HEK293 (cell line): ENCODE measurements at regions not wholly inside any gene's neighbourhood (a gene's known extent, or its start where the extent isn't known, plus 50 kb on each side); places are given as distances from the start of the nearest gene placed in this dataset.
"Not testable (repeated sequence)": the region's sequence is repeated elsewhere in the genome, so short reads cannot be mapped to it uniquely, and the experiment has no call there.

Source experiments
- CTCF ChIA-PET: fragments of 350-600 bp; formaldehyde crosslinking; extraction: SDS; loops from one replicate; lab custom pipeline; 2021; ENCODE audit warnings: antibody characterized with exemption; lab: Yijun Ruan, JAX
- POLR2A ChIA-PET: fragments of 300-600 bp; formaldehyde crosslinking; extraction: SDS; loops from one replicate; lab custom pipeline; 2020; ENCODE audit warnings: antibody characterized with exemption, inconsistent platforms; lab: Yijun Ruan, JAX
- H3K27ac ChIP-seq: fragments of 200-500 bp; sonication (Bioruptor generic); 2 replicates; pipeline ENCODE4 v1.5.1; 2014; ENCODE audit warnings: low read depth, low read length, control low read depth, inconsistent platforms; ENCODE audit errors: extremely low read depth
- H3K36me3 ChIP-seq, 2 experiments: fragments of 200-500 bp in 1 of 2; sonication (Bioruptor generic) in 1 of 2; 1 replicate in 1 of 2; 2 replicates in 1 of 2; pipeline ENCODE4 v1.5.1; 2014 to 2017; ENCODE audit warnings: inconsistent platforms in 2 of 2, low read length in 2 of 2; ENCODE audit not compliant: control insufficient read depth in 2 of 2, insufficient read depth in 1 of 2
- H3K4me1 ChIP-seq: fragments of 200-500 bp; sonication (Bioruptor generic); 2 replicates; pipeline ENCODE4 v1.5.1; 2014; ENCODE audit warnings: mild to moderate bottlenecking, low read length, inconsistent platforms; ENCODE audit not compliant: control insufficient read depth, insufficient read depth
- H3K4me3 ChIP-seq: 2 replicates; pipeline ENCODE4 v1.5.1; 2011; ENCODE audit warnings: low read depth, mild to moderate bottlenecking, control low read depth, low read length, moderate library complexity
- H3K9me3 ChIP-seq: fragments of 200-500 bp; sonication (Bioruptor generic); 2 replicates; pipeline ENCODE4 v1.5.1; 2014; ENCODE audit warnings: low read depth, low read length, inconsistent platforms; ENCODE audit not compliant: control insufficient read depth, insufficient read depth
- ELK4 ChIP-seq: IDR thresholded peaks from 2 replicates; pipeline ENCODE4 v1.6.1; 2011; ENCODE audit warnings: mild to moderate bottlenecking, low read depth, low read length, borderline replicate concordance
- HOXC10 ChIP-seq: sonication (generic); formaldehyde crosslinking; IDR thresholded peaks from 2 replicates; pipeline ENCODE4 v1.8.1; 2023; ENCODE audit warnings: mild to moderate bottlenecking, missing genetic modification reagents
- IKZF3 ChIP-seq: fragments of 450-650 bp; IDR thresholded peaks from 2 replicates; pipeline ENCODE4 v1.5.0; 2018; ENCODE audit warnings: missing biosample characterization, mild to moderate bottlenecking, missing genetic modification characterization, moderate library complexity
- OVOL3 ChIP-seq: fragments of 450-650 bp; formaldehyde crosslinking; IDR thresholded peaks from 2 replicates; pipeline ENCODE4 v1.5.1; 2016; ENCODE audit warnings: missing biosample characterization, missing genetic modification characterization
- ZBTB17 ChIP-seq: fragments of 450-650 bp; formaldehyde crosslinking; IDR thresholded peaks from 2 replicates; pipeline ENCODE4 v1.5.1; 2016; ENCODE audit warnings: missing biosample characterization, missing genetic modification characterization
- ZBTB6 ChIP-seq: fragments of 450-650 bp; formaldehyde crosslinking; IDR thresholded peaks from 2 replicates; pipeline ENCODE4 v1.5.1; 2017; ENCODE audit warnings: missing biosample characterization, missing genetic modification characterization
- ZFHX2 ChIP-seq: fragments of 450-650 bp; formaldehyde crosslinking; conservative IDR thresholded peaks from 2 replicates; pipeline ENCODE4 v1.5.1; 2016; ENCODE audit warnings: missing biosample characterization, missing genetic modification characterization
- ZIC2 ChIP-seq: fragments of 450-650 bp; formaldehyde crosslinking; IDR thresholded peaks from 2 replicates; pipeline ENCODE4 v1.5.1; 2016; ENCODE audit warnings: missing biosample characterization, missing genetic modification characterization
- ZNF23 ChIP-seq: fragments of 450-650 bp; formaldehyde crosslinking; IDR thresholded peaks from 2 replicates; pipeline ENCODE4 v1.5.1; 2016; ENCODE audit warnings: missing biosample characterization, missing genetic modification characterization, borderline replicate concordance
- ZNF24 ChIP-seq: fragments of 450-650 bp; formaldehyde crosslinking; IDR thresholded peaks from 2 replicates; pipeline ENCODE4 v1.5.1; 2016; ENCODE audit warnings: missing biosample characterization, missing genetic modification characterization
- ZNF394 ChIP-seq: fragments of 450-650 bp; formaldehyde crosslinking; IDR thresholded peaks from 2 replicates; pipeline ENCODE4 v1.5.1; 2016; ENCODE audit warnings: missing biosample characterization, missing genetic modification characterization, mild to moderate bottlenecking, moderate library complexity, borderline replicate concordance
- ZNF473 ChIP-seq: fragments of 450-650 bp; formaldehyde crosslinking; IDR thresholded peaks from 2 replicates; pipeline ENCODE4 v1.5.1; 2017; ENCODE audit warnings: missing biosample characterization, missing genetic modification characterization
- ZNF488 ChIP-seq: fragments of 450-650 bp; formaldehyde crosslinking; IDR thresholded peaks from 2 replicates; pipeline ENCODE4 v1.5.1; 2016; ENCODE audit warnings: missing biosample characterization, missing genetic modification characterization
- ZNF530 ChIP-seq: fragments of 450-650 bp; formaldehyde crosslinking; IDR thresholded peaks from 2 replicates; pipeline ENCODE4 v1.5.1; 2016; ENCODE audit warnings: low read depth, missing biosample characterization, missing genetic modification characterization
- ZNF596 ChIP-seq: fragments of 450-650 bp; IDR thresholded peaks from 2 replicates; pipeline ENCODE4 v1.5.0; 2018; ENCODE audit warnings: missing biosample characterization, mild to moderate bottlenecking, missing genetic modification characterization, moderate library complexity
- ZNF76 ChIP-seq: fragments of 450-650 bp; formaldehyde crosslinking; IDR thresholded peaks from 2 replicates; pipeline ENCODE4; 2016; ENCODE audit warnings: low read depth, missing biosample characterization, missing genetic modification characterization, borderline replicate concordance
- TF ChIP-seq, protein P1 (sequence below): fragments of 450-650 bp; formaldehyde crosslinking; IDR thresholded peaks from 2 replicates; pipeline ENCODE4 v1.5.1; 2017; ENCODE audit warnings: missing biosample characterization, mild to moderate bottlenecking, missing genetic modification characterization, moderate library complexity
- TF ChIP-seq, protein P2 (sequence below): fragments of 450-650 bp; formaldehyde crosslinking; IDR thresholded peaks from 2 replicates; pipeline ENCODE4 v1.5.1; 2016; ENCODE audit warnings: missing biosample characterization, missing genetic modification characterization

DNA sequence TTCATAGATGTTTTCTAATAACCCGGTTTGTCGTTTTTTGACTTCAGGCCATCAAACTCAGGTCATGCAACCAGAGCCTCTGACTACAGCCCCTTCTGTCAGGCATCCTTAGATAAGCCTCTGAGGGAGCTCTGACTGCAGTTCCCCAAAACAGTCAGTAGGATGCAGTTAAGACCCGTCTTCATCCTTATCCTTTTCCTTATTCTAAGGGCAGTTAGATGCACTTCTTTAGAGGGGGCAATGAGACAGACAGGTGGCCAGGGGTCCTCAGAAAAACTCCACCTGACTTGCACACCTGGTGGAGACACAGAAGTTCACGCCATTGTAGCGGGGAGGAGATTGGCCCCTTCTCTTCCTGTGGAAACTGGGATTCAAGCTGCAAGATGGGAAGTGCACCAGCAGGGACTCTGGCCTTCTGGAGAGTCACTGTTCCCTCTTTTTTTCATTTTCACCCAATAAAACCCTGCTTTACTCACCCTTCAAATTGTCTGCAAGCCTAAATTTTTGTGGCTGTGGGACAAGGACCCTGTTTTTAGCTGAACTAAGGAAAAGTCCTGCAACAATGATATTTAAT is 104.8 kb upstream of the TFPI start:
- ChIA-PET POLR2A (no interaction called here), CTCF (interaction anchor here (0.7 to 1.0 kb wide), 4 partner anchors 25 to 182 kb away, joined by 3 to 4 read pairs (median 3); no protein-coding TSS in a partner anchor)
- Histone ChIP-seq H3K27ac (no peak overlapping the region), H3K4me1 (no peaks in the 10 kb centered on the region), H3K9me3 (no peaks in the 10 kb centered on the region), H3K4me3 (no peak overlapping the region), H3K36me3 (no peaks in the 10 kb centered on the region)
- TF ChIP-seq ZNF23, result no peak

DNA sequence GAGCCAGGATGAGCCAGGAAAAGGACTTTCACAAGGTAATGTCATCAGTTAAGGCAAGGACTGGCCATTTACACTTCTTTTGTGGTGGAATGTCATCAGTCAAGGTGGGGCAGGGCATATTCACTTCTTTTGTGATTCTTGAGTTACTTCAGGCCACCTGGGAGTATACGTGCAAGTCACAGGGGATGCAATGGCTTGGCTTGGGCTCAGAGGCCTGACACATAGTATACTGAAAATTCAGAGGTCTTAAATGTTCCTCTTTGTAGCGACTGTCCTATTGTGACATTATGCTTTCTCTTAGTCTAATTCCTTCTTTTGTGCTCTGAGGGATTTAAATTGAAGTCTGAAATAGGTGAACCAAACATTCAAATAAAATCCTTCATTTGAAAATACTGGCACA is 121.8 kb upstream of the TFPI start:
- POLR2A ChIA-PET, H3K9me3 ChIP-seq, H3K36me3 ChIP-seq, CTCF ChIA-PET, H3K27ac ChIP-seq, H3K4me3 ChIP-seq, H3K4me1 ChIP-seq: not testable (repeated sequence)

- ChIA-PET POLR2A (no interaction called here), CTCF (no interaction called here)
These were observed 125.2 kb upstream of the TFPI start for GRCh38 chr2:187679454-187679853.

More at GRCh38 chr2:187679454-187679853, 125.2 kb upstream of the TFPI start:
- no peaks in the 10 kb centered on the region for H3K4me1 ChIP-seq
- no peak for TF ChIP-seq ZBTB6 (tag by site-specific recombination)
- no peak for TF ChIP-seq ELK4
- TF ChIP-seq OVOL3 (tag by site-specific recombination), result no peak
- TF ChIP-seq ZIC2 (tag by site-specific recombination), result no peak
- TF ChIP-seq ZFHX2 (tag by site-specific recombination), result no peak
- TF ChIP-seq ZNF24 (tag by site-specific recombination), result no peak
- TF ChIP-seq, protein P1, sequence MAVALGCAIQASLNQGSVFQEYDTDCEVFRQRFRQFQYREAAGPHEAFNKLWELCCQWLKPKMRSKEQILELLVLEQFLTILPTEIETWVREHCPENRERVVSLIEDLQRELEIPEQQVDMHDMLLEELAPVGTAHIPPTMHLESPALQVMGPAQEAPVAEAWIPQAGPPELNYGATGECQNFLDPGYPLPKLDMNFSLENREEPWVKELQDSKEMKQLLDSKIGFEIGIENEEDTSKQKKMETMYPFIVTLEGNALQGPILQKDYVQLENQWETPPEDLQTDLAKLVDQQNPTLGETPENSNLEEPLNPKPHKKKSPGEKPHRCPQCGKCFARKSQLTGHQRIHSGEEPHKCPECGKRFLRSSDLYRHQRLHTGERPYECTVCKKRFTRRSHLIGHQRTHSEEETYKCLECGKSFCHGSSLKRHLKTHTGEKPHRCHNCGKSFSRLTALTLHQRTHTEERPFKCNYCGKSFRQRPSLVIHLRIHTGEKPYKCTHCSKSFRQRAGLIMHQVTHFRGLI (tag by site-specific recombination), result no peak
- no peak for TF ChIP-seq ZNF76 (tag by site-specific recombination)
- TF ChIP-seq ZNF488 (tag by site-specific recombination), result no peak
- TF ChIP-seq IKZF3 (tag by site-specific recombination), result no peak
- TF ChIP-seq ZNF596, result no peak
- TF ChIP-seq, protein P2, sequence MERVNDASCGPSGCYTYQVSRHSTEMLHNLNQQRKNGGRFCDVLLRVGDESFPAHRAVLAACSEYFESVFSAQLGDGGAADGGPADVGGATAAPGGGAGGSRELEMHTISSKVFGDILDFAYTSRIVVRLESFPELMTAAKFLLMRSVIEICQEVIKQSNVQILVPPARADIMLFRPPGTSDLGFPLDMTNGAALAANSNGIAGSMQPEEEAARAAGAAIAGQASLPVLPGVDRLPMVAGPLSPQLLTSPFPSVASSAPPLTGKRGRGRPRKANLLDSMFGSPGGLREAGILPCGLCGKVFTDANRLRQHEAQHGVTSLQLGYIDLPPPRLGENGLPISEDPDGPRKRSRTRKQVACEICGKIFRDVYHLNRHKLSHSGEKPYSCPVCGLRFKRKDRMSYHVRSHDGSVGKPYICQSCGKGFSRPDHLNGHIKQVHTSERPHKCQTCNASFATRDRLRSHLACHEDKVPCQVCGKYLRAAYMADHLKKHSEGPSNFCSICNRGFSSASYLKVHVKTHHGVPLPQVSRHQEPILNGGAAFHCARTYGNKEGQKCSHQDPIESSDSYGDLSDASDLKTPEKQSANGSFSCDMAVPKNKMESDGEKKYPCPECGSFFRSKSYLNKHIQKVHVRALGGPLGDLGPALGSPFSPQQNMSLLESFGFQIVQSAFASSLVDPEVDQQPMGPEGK, result no peak
- TF ChIP-seq ZNF394 (tag by site-specific recombination), result no peak
- TF ChIP-seq ZNF473 (tag by site-specific recombination), result no peak
- TF ChIP-seq HOXC10, result no peak
- no peak for TF ChIP-seq ZBTB17 (tag by site-specific recombination)
- TF ChIP-seq ZNF530 (tag by site-specific recombination), result no peak
- TF ChIP-seq, all 188 proteins: peak for 0
- no peaks in the 10 kb centered on the region for H3K9me3 ChIP-seq
- no peaks in the 10 kb centered on the region for H3K36me3 ChIP-seq
- H3K4me3 ChIP-seq, result no peak overlapping the region
- no peak overlapping the region for H3K27ac ChIP-seq
